DMS 273 (cell line): ENCODE measurements at regions not wholly inside any gene's neighbourhood (a gene's known extent, or its start where the extent isn't known, plus 50 kb on each side); places are given as distances from the start of the nearest gene placed in this dataset.
"Not testable (repeated sequence)": the region's sequence is repeated elsewhere in the genome, so short reads cannot be mapped to it uniquely, and the experiment has no call there.

Source experiments
- DNase-seq: peaks from one replicate; lab custom pipeline; 2025; ENCODE audit not compliant: unreplicated experiment; lab: John Stamatoyannopoulos, UW

DNA sequence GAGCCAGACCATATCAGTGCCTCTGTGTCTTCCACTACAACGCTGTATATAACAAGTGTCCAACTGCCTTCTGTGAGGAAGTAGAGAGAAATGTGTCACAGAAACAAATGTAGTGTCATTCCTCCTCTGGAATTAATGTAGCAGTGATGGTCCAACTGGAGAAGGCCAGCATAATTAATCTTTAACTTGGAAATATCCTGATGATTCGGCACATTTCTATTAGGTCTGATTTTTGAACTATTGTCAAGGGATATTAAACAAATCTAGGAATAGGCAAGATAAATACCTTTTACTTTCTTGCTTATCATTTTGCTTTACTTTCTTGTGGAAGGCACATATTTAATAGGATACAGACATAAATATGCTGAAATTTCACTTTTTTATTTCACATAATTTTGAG, 446.2 kb upstream of the ALCAM start:
- no peak for DNase-seq

DNA sequence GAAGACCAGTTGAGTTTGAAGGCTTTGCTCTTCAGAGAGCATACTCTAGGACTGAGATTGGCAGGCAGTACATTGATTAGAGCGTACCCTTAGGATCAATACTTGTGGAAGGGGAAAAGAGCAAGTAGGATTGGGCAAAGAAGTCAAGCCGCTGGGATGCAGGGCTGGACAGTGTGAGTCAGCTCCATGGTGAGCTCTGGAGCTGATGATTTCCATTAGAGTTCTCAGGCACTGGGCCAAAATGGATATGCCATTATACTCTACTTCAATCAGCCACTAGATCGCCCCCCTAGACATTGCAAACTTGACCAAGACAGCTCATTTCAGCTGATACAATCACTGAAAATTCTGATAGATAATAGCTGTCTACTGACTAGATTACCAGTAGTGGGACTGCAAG, 432.7 kb upstream of the ALCAM start:
- no peak for DNase-seq

DNA sequence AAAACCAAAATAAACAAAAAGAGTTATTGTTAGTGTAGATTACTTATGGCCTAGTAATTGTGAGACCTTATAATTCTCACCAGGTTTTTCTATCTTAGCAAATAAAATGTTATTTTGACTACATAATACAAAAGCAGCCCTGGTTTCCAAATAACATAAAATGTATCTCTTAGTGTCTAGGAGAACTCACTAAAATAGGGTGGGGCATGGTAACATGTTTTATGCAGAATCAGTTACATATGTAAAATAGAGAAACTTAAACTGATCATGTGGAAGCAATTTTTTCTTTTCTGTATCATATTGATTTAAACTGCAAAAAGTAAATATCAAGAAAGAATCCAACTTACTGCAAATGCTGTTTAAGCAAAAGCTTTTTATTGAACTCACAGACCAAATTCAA, 431.1 kb upstream of the ALCAM start:
- DNase-seq, result no peak

GRCh38 chr3:104939196-104939595, 427.5 kb upstream of the ALCAM start:
- peak; percentile 18 for DNase-seq

GRCh38 chr3:104941785-104942184, 424.9 kb upstream of the ALCAM start:
- no peak for DNase-seq

DNA sequence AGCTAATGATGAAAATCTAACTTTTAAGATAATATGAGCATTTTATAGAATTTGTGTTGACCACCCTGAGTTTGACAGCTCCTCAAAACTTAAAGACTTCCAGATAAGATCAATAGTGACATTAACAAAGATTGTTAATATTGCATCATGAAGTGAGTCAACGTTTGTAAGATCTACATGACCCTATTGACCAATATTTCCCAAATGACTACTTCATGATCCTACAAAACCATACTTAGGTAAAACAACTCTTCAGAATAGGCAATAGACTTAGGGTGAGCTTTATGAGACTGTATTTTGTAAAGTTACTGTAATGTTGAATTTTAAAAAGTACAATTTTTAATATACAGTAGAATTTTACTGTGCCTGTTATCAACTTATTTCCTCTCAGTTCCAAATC, 422.7 kb upstream of the ALCAM start:
- no peak for DNase-seq

- no peak for DNase-seq
Measured at GRCh38 chr3:104947943-104948342, 418.8 kb upstream of the ALCAM start.

DNA sequence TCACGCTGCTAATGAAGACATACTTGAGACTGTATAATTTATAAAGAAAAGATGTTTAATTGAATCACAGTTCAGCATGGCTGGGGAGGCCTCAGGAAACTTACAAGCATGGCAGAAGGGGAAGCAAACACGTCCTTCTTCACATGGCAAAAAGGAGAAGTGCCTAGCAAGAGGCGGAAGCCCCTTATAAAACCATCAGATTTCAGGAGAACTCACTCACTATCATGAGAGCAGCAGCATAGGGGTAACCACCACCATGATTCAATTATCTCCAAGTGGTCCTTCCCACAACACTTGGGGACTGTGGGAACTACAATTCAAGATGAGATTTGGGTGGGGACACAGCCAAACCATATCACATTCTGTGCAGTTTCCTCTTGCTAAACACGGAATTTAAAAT, 416.9 kb upstream of the ALCAM start:
- DNase-seq, result not testable (repeated sequence)

DNA sequence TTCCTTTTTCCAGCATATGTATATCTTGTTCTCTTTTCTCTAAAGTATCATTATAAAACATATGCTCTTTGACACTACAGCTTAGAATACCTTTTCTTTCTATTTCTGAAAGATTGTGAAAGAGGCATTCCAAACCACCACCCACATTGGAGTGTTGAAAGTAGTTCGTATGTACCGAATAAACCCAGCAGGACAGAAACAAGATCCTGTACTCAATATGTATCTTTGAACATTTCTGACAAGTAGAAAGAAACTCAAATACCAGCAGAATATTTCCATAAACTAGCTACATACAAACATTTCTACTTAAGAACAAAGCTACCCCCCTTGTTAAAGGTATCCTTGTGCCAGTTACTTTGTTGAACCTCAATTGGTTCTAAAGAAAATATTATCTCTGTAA, 415.3 kb upstream of the ALCAM start:
- no peak for DNase-seq

- DNase-seq, result no peak
Measured at GRCh38 chr3:104952146-104952972, 414.4 kb upstream of the ALCAM start.

DNA sequence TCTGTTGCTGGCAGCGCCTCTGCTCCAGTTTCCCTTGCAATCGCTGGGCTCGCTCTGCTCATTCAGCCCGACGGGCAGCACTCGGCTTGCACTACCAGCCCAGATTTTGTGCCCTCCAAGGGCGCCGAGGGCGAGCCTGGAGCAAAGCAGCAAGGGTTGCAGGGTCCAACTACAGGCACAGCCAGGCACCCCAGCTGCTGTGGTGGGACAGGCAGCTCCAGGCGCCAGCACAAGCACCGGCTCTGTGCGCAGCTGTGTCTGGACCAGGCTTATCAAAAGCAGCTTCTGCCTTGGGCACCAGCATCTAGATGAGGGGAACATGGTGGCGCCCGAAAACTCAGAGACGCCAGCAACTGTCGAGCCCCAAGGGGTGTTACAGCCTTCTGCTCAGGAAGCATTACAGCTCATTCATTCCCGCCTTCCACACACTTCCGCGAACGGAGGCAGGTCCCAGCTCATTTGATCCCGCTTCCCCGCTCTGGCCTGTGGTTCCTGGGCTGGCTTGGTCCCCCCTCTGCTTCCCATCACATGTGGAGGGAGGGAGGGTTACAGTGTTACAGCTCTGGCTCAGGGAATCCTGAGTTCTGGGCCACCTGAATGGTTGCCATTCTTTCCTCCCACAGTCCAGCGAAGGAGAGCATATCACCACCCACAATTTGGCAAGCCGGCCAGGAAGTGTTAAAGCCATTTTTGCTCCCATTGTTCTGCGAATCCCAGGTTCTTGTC, 409.9 kb upstream of the ALCAM start:
- no peak for DNase-seq

- DNase-seq, result no peak
Measured at GRCh38 chr3:104960579-104960978, 406.1 kb upstream of the ALCAM start.

DNA sequence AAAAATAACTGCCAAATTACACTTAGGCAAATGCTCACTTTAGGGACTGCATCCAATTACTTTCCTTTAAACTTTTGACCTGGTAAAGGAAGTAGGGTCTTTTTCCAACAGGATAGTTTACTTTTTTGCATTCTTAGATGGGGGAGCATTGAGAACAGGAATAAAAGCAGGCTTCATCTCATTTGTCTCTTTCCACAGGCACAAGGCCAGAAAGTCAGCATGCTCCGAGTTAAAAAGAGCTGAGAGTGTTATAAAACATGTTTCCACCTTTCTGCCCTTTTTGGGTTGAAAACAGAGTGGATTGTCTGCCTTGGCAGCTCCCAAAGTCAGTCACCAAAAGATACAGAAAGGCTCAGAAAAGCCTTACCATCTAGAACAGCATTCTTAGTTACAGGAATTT, 404.9 kb upstream of the ALCAM start:
- DNase-seq, result no peak

DNA sequence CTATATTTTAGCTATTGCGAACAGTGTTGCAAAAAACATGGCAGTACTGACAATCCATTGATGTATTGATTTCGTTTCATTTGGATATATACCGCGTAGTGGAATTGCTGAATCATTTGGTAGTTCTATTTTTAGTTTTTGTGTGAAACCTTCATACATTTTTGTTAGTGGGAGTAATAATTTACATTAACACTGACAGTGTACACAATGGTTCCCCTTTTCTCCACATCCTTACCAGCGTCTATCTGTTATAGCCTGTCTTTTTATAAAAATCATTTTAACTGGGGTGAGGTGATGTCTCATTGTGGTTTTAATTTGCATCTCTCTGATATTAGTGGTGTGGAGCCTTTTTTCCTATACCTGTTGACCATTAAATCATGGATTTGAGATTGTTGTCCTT, 392.4 kb upstream of the ALCAM start:
- DNase-seq, result no peak

- DNase-seq, result no peak
Measured at GRCh38 chr3:104977719-104978118, 389.0 kb upstream of the ALCAM start.

- DNase-seq, result no peak
Measured at GRCh38 chr3:104982130-104982529, 384.6 kb upstream of the ALCAM start.

DNA sequence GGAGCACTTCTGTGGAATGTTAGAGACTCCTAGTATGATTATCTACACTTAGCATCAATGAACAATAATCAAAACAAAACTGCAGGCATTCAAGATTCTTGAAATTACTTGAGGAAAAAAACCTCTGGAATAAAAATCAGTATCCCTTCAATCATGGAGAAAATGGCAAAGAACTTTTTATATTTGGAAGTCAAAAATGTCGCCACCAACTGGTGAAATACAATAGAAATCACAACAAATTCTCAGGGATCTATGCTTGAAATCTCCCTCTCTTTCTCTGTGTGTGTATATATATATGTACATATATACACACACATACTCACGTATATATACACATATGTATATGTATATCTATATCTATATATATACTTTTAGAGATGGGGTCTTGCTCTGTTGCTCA, 378.9 kb upstream of the ALCAM start:
- peak; percentile 9 for DNase-seq

- DNase-seq, result no peak
Measured at GRCh38 chr3:104988496-104988895, 378.2 kb upstream of the ALCAM start.

DNA sequence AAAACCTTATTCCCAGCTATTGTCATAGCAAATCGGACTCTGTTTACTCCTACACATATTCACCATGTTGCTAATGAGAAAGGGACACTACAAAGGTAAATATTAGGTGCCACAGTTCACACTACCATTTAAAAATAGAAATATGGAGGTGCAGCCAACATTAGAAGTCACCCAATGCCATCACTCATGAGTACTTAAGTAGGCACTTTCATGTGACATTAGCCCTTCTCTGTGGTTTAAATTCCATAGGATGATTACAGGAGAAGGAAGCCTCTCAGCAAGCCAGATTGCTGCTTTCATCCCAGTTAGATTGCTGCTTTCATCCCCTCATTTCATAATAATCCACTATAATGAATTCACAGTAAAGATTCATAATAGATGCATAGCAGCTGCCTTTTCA, 376.8 kb upstream of the ALCAM start:
- DNase-seq, result no peak

DNA sequence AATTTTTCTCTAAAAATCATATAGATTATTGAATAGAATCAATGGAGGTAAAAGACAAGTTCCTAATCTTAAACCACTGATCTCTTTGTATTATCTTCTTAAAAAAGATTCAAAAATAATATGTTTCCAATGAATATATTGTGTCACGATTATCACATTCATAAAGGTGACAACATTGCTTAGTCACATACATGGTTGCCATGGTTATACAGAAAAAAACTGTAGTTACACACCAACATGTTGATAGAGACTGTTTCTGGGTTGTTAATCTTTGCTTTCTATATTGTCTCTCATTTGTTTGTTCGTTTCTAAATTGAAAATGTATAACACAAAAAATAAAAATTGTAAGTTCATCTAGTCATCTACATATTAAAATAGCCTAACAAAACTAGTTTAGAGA, 376.0 kb upstream of the ALCAM start:
- DNase-seq, result no peak

DNA sequence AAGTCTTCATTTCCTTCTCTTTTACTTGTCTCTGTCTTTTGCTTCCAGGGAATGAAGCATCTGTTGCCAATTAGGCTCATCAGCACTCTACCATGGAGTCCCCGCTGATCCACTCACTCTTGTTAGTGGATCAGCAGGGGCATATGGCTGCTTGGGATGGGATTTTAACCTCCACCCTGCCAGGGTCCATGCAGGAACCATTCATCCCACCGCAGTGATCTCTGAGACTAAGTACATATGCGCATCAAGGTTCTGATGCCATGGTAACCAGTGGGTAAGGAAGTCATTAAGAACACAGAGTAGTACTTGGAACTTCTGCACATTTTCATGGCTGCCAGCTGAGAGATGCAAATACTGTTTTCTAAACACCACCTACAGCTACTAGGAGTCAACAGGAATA, 374.0 kb upstream of the ALCAM start:
- peak; percentile 5 for DNase-seq

GRCh38 chr3:105006164-105006563, 360.5 kb upstream of the ALCAM start:
- DNase-seq, result no peak

- DNase-seq, result no peak
Measured at GRCh38 chr3:105013657-105014056, 353.1 kb upstream of the ALCAM start.
